ENCODE measurements at regions not wholly inside any gene's neighbourhood (a gene's known extent, or its start where the extent isn't known, plus 50 kb on each side); places are given as distances from the start of the nearest gene placed in this dataset.
"Not testable (repeated sequence)": the region's sequence is repeated elsewhere in the genome, so short reads cannot be mapped to it uniquely, and the experiment has no call there.

GRCh38 chr12:20160899-20161298, 207.4 kb upstream of the PDE3A start:
- not testable (repeated sequence) for DNase-seq

GRCh38 chr12:20174528-20175175, 193.7 kb upstream of the PDE3A start:
- no peak for DNase-seq

- no peak for DNase-seq
These were observed 192.5 kb upstream of the PDE3A start for GRCh38 chr12:20175704-20176388.

GRCh38 chr12:20181416-20182180, 186.7 kb upstream of the PDE3A start:
- no peak for DNase-seq

GRCh38 chr12:20183563-20183962, 184.8 kb upstream of the PDE3A start:
- DNase-seq = no peak

GRCh38 chr12:20184514-20184913, 183.8 kb upstream of the PDE3A start:
- DNase-seq = no peak

GRCh38 chr12:20187456-20187855, 180.9 kb upstream of the PDE3A start:
- DNase-seq = no peak

- no peak for DNase-seq
These were observed 179.2 kb upstream of the PDE3A start for GRCh38 chr12:20188930-20189653.

- no peak for DNase-seq
These were observed 178.6 kb upstream of the PDE3A start for GRCh38 chr12:20189767-20190166.

- no peak for DNase-seq
These were observed 174.2 kb upstream of the PDE3A start for GRCh38 chr12:20194171-20194570.

GRCh38 chr12:20196767-20197166, 171.6 kb upstream of the PDE3A start:
- no peak for DNase-seq

- DNase-seq = no peak
These were observed 170.9 kb upstream of the PDE3A start for GRCh38 chr12:20197411-20197810.

- DNase-seq = no peak
These were observed 168.6 kb upstream of the PDE3A start for GRCh38 chr12:20199780-20200179.

GRCh38 chr12:20201733-20202132, 166.6 kb upstream of the PDE3A start:
- DNase-seq = no peak

- no peak for DNase-seq
These were observed 162.5 kb upstream of the PDE3A start for GRCh38 chr12:20205854-20206253.

- DNase-seq = no peak
These were observed 161.9 kb upstream of the PDE3A start for GRCh38 chr12:20206410-20206809.

GRCh38 chr12:20210621-20211215, 157.6 kb upstream of the PDE3A start:
- DNase-seq = no peak

GRCh38 chr12:20211541-20211940, 156.8 kb upstream of the PDE3A start:
- no peak for DNase-seq

GRCh38 chr12:20211981-20212421, 156.3 kb upstream of the PDE3A start:
- DNase-seq = no peak

- no peak for DNase-seq
These were observed 155.4 kb upstream of the PDE3A start for GRCh38 chr12:20212658-20213555.

GRCh38 chr12:20213723-20214625, 154.4 kb upstream of the PDE3A start:
- no peak for DNase-seq

All from NCI-H510A (cell line).